ENCODE measurements at regions not wholly inside any gene's neighbourhood (a gene's known extent, or its start where the extent isn't known, plus 50 kb on each side); places are given as distances from the start of the nearest gene placed in this dataset.

- no peak for DNase-seq (ENCODE audit: low read depth in 2 of 2, low spot score in 1 of 2)
Observed at GRCh38 chr11:115716601-115717529, 212.7 kb upstream of the CADM1 start.

GRCh38 chr11:115716080-115716479 lies 211.9 kb upstream of the CADM1 start:
- no peak for DNase-seq (ENCODE audit: low read depth in 2 of 2, low spot score in 1 of 2)

- no peak for DNase-seq (ENCODE audit: low read depth in 2 of 2, low spot score in 1 of 2)
Observed at GRCh38 chr11:115715251-115715770, 211.1 kb upstream of the CADM1 start.

GRCh38 chr11:115712296-115712695 lies 208.1 kb upstream of the CADM1 start:
- no peak for DNase-seq (ENCODE audit: low read depth in 2 of 2, low spot score in 1 of 2)

- no peak for DNase-seq (ENCODE audit: low read depth in 2 of 2, low spot score in 1 of 2)
Observed at GRCh38 chr11:115710980-115711379, 206.8 kb upstream of the CADM1 start.

- no peak for DNase-seq (ENCODE audit: low read depth in 2 of 2, low spot score in 1 of 2)
Observed at GRCh38 chr11:115710426-115710825, 206.2 kb upstream of the CADM1 start.

- DNase-seq (ENCODE audit: low read depth in 2 of 2, low spot score in 1 of 2) = no peak
Observed at GRCh38 chr11:115709297-115709696, 205.1 kb upstream of the CADM1 start.

- DNase-seq (ENCODE audit: low read depth in 2 of 2, low spot score in 1 of 2) = no peak
Observed at GRCh38 chr11:115707180-115707905, 203.1 kb upstream of the CADM1 start.

- DNase-seq (ENCODE audit: low read depth in 2 of 2, low spot score in 1 of 2) = no peak
Observed at GRCh38 chr11:115706626-115707135, 202.5 kb upstream of the CADM1 start.

- DNase-seq (ENCODE audit: low read depth in 2 of 2, low spot score in 1 of 2) = no peak
Observed at GRCh38 chr11:115705200-115705599, 201.0 kb upstream of the CADM1 start.

GRCh38 chr11:115700981-115701875 lies 197.0 kb upstream of the CADM1 start:
- no peak for DNase-seq (ENCODE audit: low read depth in 2 of 2, low spot score in 1 of 2)

GRCh38 chr11:115700496-115700895 lies 196.3 kb upstream of the CADM1 start:
- no peak for DNase-seq (ENCODE audit: low read depth in 2 of 2, low spot score in 1 of 2)

- DNase-seq (ENCODE audit: low read depth in 2 of 2, low spot score in 1 of 2) = no peak
Observed at GRCh38 chr11:115699733-115700132, 195.5 kb upstream of the CADM1 start.

- no peak for DNase-seq (ENCODE audit: low read depth in 2 of 2, low spot score in 1 of 2)
Observed at GRCh38 chr11:115699326-115699725, 195.1 kb upstream of the CADM1 start.

- no peak for DNase-seq (ENCODE audit: low read depth in 2 of 2, low spot score in 1 of 2)
Observed at GRCh38 chr11:115698243-115698642, 194.0 kb upstream of the CADM1 start.

- DNase-seq (ENCODE audit: low read depth in 2 of 2, low spot score in 1 of 2) = no peak
Observed at GRCh38 chr11:115696563-115696962, 192.3 kb upstream of the CADM1 start.

- DNase-seq (ENCODE audit: low read depth in 2 of 2, low spot score in 1 of 2) = no peak
Observed at GRCh38 chr11:115695677-115696364, 191.6 kb upstream of the CADM1 start.

- no peak for DNase-seq (ENCODE audit: low read depth in 2 of 2, low spot score in 1 of 2)
Observed at GRCh38 chr11:115693002-115693401, 188.8 kb upstream of the CADM1 start.

GRCh38 chr11:115691030-115691429 lies 186.8 kb upstream of the CADM1 start:
- no peak for DNase-seq (ENCODE audit: low read depth in 2 of 2, low spot score in 1 of 2)

GRCh38 chr11:115687934-115688333 lies 183.7 kb upstream of the CADM1 start:
- DNase-seq (ENCODE audit: low read depth in 2 of 2, low spot score in 1 of 2) = no peak
